Type B pancreatic cell (in vitro differentiated cells): ENCODE measurements at regions not wholly inside any gene's neighbourhood (a gene's known extent, or its start where the extent isn't known, plus 50 kb on each side); places are given as distances from the start of the nearest gene placed in this dataset.

Experiments
- DNase-seq: peaks from one replicate; pipeline ENCODE4 v3.0.0; 2021; ENCODE audit warnings: mixed read lengths; ENCODE audit not compliant: unreplicated experiment; ENCODE audit errors: extremely low spot score
- H3K27ac Mint-ChIP-seq: 2 replicates; pipeline ENCODE4 v1.8.0; 2021; ENCODE audit warnings: mild to moderate bottlenecking, mixed read lengths
- H3K27me3 Mint-ChIP-seq: 2 replicates; pipeline ENCODE4 v1.8.0; 2021; ENCODE audit warnings: mixed read lengths
- H3K36me3 Mint-ChIP-seq: 2 replicates; pipeline ENCODE4 v1.8.0; 2021; ENCODE audit warnings: mixed read lengths
- H3K4me1 Mint-ChIP-seq: one replicate; pipeline ENCODE4 v1.8.0; 2021; ENCODE audit warnings: mixed read lengths; ENCODE audit not compliant: unreplicated experiment
- H3K4me3 Mint-ChIP-seq: 2 replicates; pipeline ENCODE4 v1.8.0; 2021; ENCODE audit warnings: mild to moderate bottlenecking, mixed read lengths
- H3K9me3 Mint-ChIP-seq: 2 replicates; pipeline ENCODE4 v1.8.0; 2021; ENCODE audit warnings: mixed read lengths
- CTCF ChIP-seq: fragments of 200-600 bp; sonication (generic); conservative IDR thresholded peaks from 2 replicates; pipeline ENCODE4 v1.5.0; 2021; ENCODE audit warnings: antibody characterized with exemption, mild to moderate bottlenecking

- H3K4me1 Mint-ChIP-seq: peaks cover 17% of the 10 kb centered on the region
- no peaks in the 10 kb centered on the region for H3K9me3 Mint-ChIP-seq
- no peak overlapping the region for H3K27ac Mint-ChIP-seq
- peaks cover 3% of the 10 kb centered on the region for H3K27me3 Mint-ChIP-seq
- no peak for TF ChIP-seq CTCF
- no peaks in the 10 kb centered on the region for H3K36me3 Mint-ChIP-seq
- DNase-seq: no peak
- no peak overlapping the region for H3K4me3 Mint-ChIP-seq
These were observed 170.1 kb downstream of the CD83 start for GRCh38 chr6:14287707-14288106.

- H3K4me3 Mint-ChIP-seq: no peak overlapping the region
- no peaks in the 10 kb centered on the region for H3K9me3 Mint-ChIP-seq
- no peak overlapping the region for H3K27ac Mint-ChIP-seq
- H3K4me1 Mint-ChIP-seq: peaks cover 8% of the 10 kb centered on the region
- DNase-seq: no peak
- H3K27me3 Mint-ChIP-seq: peaks cover 3% of the 10 kb centered on the region
- no peaks in the 10 kb centered on the region for H3K36me3 Mint-ChIP-seq
- TF ChIP-seq CTCF: no peak
These were observed 171.3 kb downstream of the CD83 start for GRCh38 chr6:14288910-14289309.

- Mint-ChIP-seq H3K36me3 (no peaks in the 10 kb centered on the region), H3K9me3 (no peaks in the 10 kb centered on the region), H3K27me3 (peaks cover 3% of the 10 kb centered on the region), H3K4me1 (peaks cover 5% of the 10 kb centered on the region), H3K4me3 (no peak overlapping the region), H3K27ac (no peak overlapping the region)
- no peak for TF ChIP-seq CTCF
- DNase-seq: no peak
These were observed 172.6 kb downstream of the CD83 start for GRCh38 chr6:14290041-14290771.

- no peaks in the 10 kb centered on the region for H3K9me3 Mint-ChIP-seq
- no peak overlapping the region for H3K4me3 Mint-ChIP-seq
- no peak for TF ChIP-seq CTCF
- H3K27ac Mint-ChIP-seq: no peak overlapping the region
- peaks cover 3% of the 10 kb centered on the region for H3K27me3 Mint-ChIP-seq
- H3K36me3 Mint-ChIP-seq: no peaks in the 10 kb centered on the region
- no peak for DNase-seq
- H3K4me1 Mint-ChIP-seq: peaks cover 5% of the 10 kb centered on the region
These were observed 173.3 kb downstream of the CD83 start for GRCh38 chr6:14290772-14291330.

GRCh38 chr6:14291331-14291730 lies 173.8 kb downstream of the CD83 start:
- H3K4me3 Mint-ChIP-seq: no peak overlapping the region
- no peaks in the 10 kb centered on the region for H3K9me3 Mint-ChIP-seq
- peaks cover 5% of the 10 kb centered on the region for H3K4me1 Mint-ChIP-seq

More at GRCh38 chr6:14291331-14291730, 173.8 kb downstream of the CD83 start:
- peaks cover 3% of the 10 kb centered on the region for H3K27me3 Mint-ChIP-seq
- no peak for TF ChIP-seq CTCF
- H3K36me3 Mint-ChIP-seq: no peaks in the 10 kb centered on the region
- no peak for DNase-seq
- H3K27ac Mint-ChIP-seq: no peak overlapping the region
